NCI-H524 treated with DMSO at 0.1 percent for 48 hours (cell line): ENCODE measurements at regions not wholly inside any gene's neighbourhood (a gene's known extent, or its start where the extent isn't known, plus 50 kb on each side); places are given as distances from the start of the nearest gene placed in this dataset.
"Not testable (repeated sequence)": the region's sequence is repeated elsewhere in the genome, so short reads cannot be mapped to it uniquely, and the experiment has no call there.

Experiments used
- DNase-seq: peaks from one replicate; lab custom pipeline; 2025; lab: John Stamatoyannopoulos, UW

- no peak for DNase-seq
Measured at GRCh38 chr5:90338712-90339372, 70.7 kb downstream of the CETN3 start.

- no peak for DNase-seq
Measured at GRCh38 chr5:90337449-90338052, 72.0 kb downstream of the CETN3 start.

GRCh38 chr5:90336752-90337151 lies 72.8 kb downstream of the CETN3 start:
- DNase-seq, result no peak

GRCh38 chr5:90334741-90335140 lies 74.8 kb downstream of the CETN3 start:
- DNase-seq, result no peak

GRCh38 chr5:90329911-90330310 lies 79.6 kb downstream of the CETN3 start:
- DNase-seq, result no peak

GRCh38 chr5:90326995-90327394 lies 82.6 kb downstream of the CETN3 start:
- no peak for DNase-seq

GRCh38 chr5:90325093-90325492 lies 84.5 kb downstream of the CETN3 start:
- no peak for DNase-seq

- not testable (repeated sequence) for DNase-seq
Measured at GRCh38 chr5:90320348-90320747, 89.2 kb downstream of the CETN3 start.

- DNase-seq, result no peak
Measured at GRCh38 chr5:90312027-90312426, 97.5 kb downstream of the CETN3 start.

GRCh38 chr5:90311401-90311800 lies 98.2 kb downstream of the CETN3 start:
- no peak for DNase-seq

GRCh38 chr5:90308787-90309585 lies 100.6 kb downstream of the CETN3 start:
- no peak for DNase-seq

- DNase-seq, result no peak
Measured at GRCh38 chr5:90307782-90308181, 101.8 kb downstream of the CETN3 start.

- DNase-seq, result no peak
Measured at GRCh38 chr5:90307322-90307721, 102.2 kb downstream of the CETN3 start.

GRCh38 chr5:90306613-90307012 lies 102.9 kb downstream of the CETN3 start:
- no peak for DNase-seq

GRCh38 chr5:90305041-90305720 lies 104.4 kb downstream of the CETN3 start:
- DNase-seq, result no peak

GRCh38 chr5:90301248-90301647 lies 108.3 kb downstream of the CETN3 start:
- DNase-seq, result no peak

GRCh38 chr5:90297045-90297764 lies 112.4 kb downstream of the CETN3 start:
- DNase-seq, result no peak

GRCh38 chr5:90294604-90295003 lies 115.0 kb downstream of the CETN3 start:
- DNase-seq, result no peak

- DNase-seq, result no peak
Measured at GRCh38 chr5:90293931-90294330, 115.6 kb downstream of the CETN3 start.

GRCh38 chr5:90290648-90291047 lies 118.9 kb downstream of the CETN3 start:
- no peak for DNase-seq

GRCh38 chr5:90289837-90290236 lies 119.7 kb downstream of the CETN3 start:
- DNase-seq, result no peak

GRCh38 chr5:90287036-90287435 lies 122.5 kb downstream of the CETN3 start:
- DNase-seq, result no peak
